GM12872 (cell line): ENCODE measurements at regions not wholly inside any gene's neighbourhood (a gene's known extent, or its start where the extent isn't known, plus 50 kb on each side); places are given as distances from the start of the nearest gene placed in this dataset.

Experiments used
- CTCF ChIP-seq: IDR thresholded peaks from 3 replicates; pipeline ENCODE4 v1.5.1; 2011; ENCODE audit warnings: low read depth, mild to moderate bottlenecking, low read length, moderate library complexity; ENCODE audit not compliant: insufficient read depth

DNA sequence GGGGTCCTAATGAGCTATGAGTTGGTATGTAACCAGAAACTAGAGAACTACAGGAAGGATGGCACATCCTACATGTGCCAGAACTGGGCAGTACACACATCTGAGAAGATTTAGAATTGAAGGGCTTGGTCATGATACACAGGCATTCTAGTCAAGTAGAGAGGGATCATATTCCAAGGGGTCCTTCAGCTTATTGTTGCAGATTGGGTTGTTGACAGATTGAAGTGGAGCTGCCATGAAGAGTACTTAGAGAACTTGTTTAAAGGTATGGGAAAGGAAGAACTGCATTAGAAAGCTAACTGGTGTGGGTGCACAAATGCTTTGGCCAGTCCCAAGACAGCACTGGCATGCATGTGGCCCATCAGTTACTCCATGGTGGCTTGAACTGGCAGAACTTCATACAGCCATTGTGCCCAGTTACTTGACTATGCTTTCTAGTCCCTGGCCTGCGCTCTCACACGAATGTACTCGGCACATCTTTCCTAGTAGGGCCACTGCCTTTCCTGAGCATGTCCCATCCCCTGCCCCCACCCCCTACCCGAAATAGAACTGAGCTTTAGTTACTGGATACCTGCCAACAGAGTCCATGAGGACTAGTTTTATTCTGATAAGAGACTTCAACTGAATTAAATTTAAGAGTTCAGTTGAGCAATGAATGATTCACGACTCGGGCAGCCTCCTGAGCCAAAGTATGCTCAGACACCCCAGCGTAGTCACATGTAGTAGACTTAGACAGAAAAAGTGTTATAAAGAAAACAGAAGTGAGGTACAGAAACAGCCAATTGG lies 64.0 kb downstream of the CCNG2 start:
- no peak for TF ChIP-seq CTCF

GRCh38 chr4:77225022-77225421 lies 68.0 kb downstream of the CCNG2 start:
- no peak for TF ChIP-seq CTCF

DNA sequence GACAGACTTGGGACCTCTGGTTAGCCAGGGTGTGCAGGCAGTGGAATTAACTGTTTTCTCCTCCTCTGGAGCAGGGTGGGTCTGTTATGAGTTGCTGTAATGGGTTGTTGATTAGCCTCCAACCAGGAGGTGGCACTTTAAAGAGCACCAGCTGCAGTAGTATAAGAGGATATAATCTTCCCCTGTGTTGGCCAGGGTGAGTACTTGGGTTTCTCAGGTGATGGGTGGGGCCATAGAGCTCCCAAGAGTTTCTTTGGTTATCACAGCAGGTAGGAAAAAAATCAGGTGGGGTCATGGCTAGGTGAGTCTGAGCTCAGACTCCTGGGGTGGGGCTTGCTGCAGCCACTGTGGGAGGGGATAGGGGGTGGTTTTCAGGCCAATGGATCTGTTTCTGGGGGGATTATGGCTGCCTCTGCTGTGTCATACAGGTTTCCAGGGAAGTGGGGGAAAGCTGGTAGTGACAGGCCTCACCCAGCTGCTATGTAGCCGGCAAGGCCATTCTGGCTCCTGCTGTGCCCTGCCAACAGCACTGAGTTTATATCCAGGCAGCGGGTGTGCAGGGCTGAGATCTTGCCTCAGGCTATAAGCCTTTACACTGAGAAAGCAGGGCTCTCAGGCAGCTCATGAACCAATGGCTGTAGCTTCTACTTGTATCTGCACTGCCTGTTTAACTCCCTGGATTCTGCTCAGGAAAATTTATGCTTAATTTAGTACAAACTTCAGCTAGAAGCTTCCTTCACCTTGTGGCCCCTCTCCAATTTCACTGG lies 70.1 kb downstream of the CCNG2 start:
- TF ChIP-seq CTCF, result no peak

GRCh38 chr4:77229433-77229832 lies 72.4 kb downstream of the CCNG2 start:
- no peak for TF ChIP-seq CTCF

DNA sequence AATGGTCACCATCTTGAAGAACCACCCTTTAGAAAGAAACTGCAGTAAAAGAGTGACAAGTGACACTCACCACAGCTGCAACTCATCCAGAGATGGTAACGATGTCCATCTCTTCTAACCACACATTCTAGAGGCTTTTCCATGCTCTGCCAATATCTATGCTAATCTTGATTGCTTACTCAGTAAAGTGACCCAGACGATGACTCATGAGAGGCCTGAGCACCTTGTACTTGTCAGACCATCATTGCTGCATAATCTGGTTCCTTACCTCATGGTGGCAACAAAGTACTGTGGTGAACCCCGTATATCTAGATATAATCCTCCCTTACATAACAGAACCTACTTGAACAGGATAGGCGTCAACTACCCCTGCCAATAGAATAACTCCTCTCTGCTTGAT lies 75.6 kb downstream of the CCNG2 start:
- no peak for TF ChIP-seq CTCF

- no peak for TF ChIP-seq CTCF
Observed at GRCh38 chr4:77235289-77235854, 78.4 kb downstream of the CCNG2 start.

GRCh38 chr4:77236806-77237205 lies 79.8 kb downstream of the CCNG2 start:
- no peak for TF ChIP-seq CTCF
